Esophagus squamous epithelium (tissue), 5 donors: ENCODE measurements at regions not wholly inside any gene's neighbourhood (a gene's known extent, or its start where the extent isn't known, plus 50 kb on each side); places are given as distances from the start of the nearest gene placed in this dataset.
"Not testable (repeated sequence)": the region's sequence is repeated elsewhere in the genome, so short reads cannot be mapped to it uniquely, and the experiment has no call there.

ENCODE experiments used
- DNase-seq: peaks from one replicate; lab custom pipeline; 2025; lab: John Stamatoyannopoulos, UW
- H3K27ac ChIP-seq, 4 donors: fragments of 200-600 bp; sonication (generic); one replicate each; pipeline ENCODE4 v1.5.1; 2016 to 2019; ENCODE audit warnings: mild to moderate bottlenecking in 1 of 4
- H3K27me3 ChIP-seq, 4 donors: fragments of 200-600 bp; sonication (generic); 1 replicate in 3 of 4; 2 replicates in 1 of 4; pipeline versions ENCODE4 v1.5.1 to v1.6.0; 2017 to 2021; ENCODE audit warnings: antibody characterized with exemption in 1 of 4
- H3K36me3 ChIP-seq, 3 donors: fragments of 200-600 bp; sonication (generic); one replicate each; pipeline ENCODE4 v1.5.1; 2016 to 2019
- H3K4me1 ChIP-seq, 3 donors: fragments of 200-600 bp; sonication (generic); one replicate each; pipeline ENCODE4 v1.5.1; 2017 to 2019
- H3K4me3 ChIP-seq, 4 donors: fragments of 200-600 bp; sonication (generic); 1 replicate in 3 of 4; 2 replicates in 1 of 4; pipeline ENCODE4 v1.5.1; 2016 to 2019; ENCODE audit warnings: mild to moderate bottlenecking in 2 of 4, moderate library complexity in 1 of 4
- H3K9me3 ChIP-seq, 3 donors: fragments of 200-600 bp; sonication (generic); one replicate each; pipeline ENCODE4 v1.5.1; 2016 to 2019
- POLR2A ChIP-seq, 4 donors: fragments of 450-650 bp; IDR thresholded peaks; one replicate each; pipeline ENCODE4 v1.6.1; 2017; ENCODE audit warnings: antibody characterized with exemption in 4 of 4, mild to moderate bottlenecking in 4 of 4, moderate library complexity in 3 of 4
- WGBS, 2 donors: methylation state at CpG; one replicate each; pipeline ENCODE4 v1.1.5; 2018; 5-methylcytosine and 5-hydroxymethylcytosine counted together
- intact Hi-C: fragments of 100-400 bp; cut with DNase I; formaldehyde crosslinking; loops from one replicate; pipeline ENCODE4 v1.15.0; 2022
- TF ChIP-seq, protein P1 (sequence below), 6 experiments: fragments of 450-650 bp in 4 of 6; fragments of 200-600 bp in 2 of 6; sonication (generic) in 2 of 6; IDR thresholded peaks; one replicate each; pipeline ENCODE4 v1.5.1; 2016 to 2019; ENCODE audit warnings: antibody characterized with exemption in 6 of 6, mild to moderate bottlenecking in 4 of 6, moderate library complexity in 4 of 6
- donor health status: DM: yes; HTN: yes; CAD: no.

DNA sequence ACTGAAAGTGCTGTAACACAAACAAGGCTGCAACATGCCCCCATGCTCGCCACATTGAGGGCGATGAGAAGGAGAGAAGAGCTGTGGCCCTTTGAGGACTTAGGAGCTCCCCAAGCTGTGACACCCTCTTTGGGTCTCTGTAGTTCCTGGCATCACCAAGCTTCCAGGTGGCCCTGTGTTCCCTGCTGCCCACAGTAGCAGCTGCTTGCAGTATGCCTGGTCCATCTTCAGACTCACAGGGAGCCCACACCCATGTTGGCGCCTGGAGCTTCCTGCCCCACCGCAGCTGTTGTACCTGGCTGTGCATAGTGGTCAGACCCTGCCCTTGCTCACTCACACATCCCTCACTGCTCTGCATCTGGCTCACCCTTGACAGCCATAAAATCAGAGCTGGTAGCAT, 401.2 kb upstream of the NRG3 start:
- Histone ChIP-seq H3K27me3 (no peaks in the 10 kb centered on the region), H3K4me1 (no peaks in the 10 kb centered on the region), H3K36me3 (no peaks in the 10 kb centered on the region), H3K9me3 (peaks cover 0 to 9% (median 0%) of the 10 kb centered on the region in 3 donors), H3K4me3 (no peak overlapping the region), H3K27ac (no peak overlapping the region)
- intact Hi-C loops, result no loop called here
- WGBS, 2 donors, result 77 to 81% methylated on average over 2 to 4 of the region's 4 CpGs
- TF ChIP-seq POLR2A (IDR thresholded peaks at IDR 0.05), result no peak
- TF ChIP-seq, protein P1, sequence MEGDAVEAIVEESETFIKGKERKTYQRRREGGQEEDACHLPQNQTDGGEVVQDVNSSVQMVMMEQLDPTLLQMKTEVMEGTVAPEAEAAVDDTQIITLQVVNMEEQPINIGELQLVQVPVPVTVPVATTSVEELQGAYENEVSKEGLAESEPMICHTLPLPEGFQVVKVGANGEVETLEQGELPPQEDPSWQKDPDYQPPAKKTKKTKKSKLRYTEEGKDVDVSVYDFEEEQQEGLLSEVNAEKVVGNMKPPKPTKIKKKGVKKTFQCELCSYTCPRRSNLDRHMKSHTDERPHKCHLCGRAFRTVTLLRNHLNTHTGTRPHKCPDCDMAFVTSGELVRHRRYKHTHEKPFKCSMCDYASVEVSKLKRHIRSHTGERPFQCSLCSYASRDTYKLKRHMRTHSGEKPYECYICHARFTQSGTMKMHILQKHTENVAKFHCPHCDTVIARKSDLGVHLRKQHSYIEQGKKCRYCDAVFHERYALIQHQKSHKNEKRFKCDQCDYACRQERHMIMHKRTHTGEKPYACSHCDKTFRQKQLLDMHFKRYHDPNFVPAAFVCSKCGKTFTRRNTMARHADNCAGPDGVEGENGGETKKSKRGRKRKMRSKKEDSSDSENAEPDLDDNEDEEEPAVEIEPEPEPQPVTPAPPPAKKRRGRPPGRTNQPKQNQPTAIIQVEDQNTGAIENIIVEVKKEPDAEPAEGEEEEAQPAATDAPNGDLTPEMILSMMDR (IDR thresholded peaks at IDR 0.05), result no peak
- no peak for DNase-seq

DNA sequence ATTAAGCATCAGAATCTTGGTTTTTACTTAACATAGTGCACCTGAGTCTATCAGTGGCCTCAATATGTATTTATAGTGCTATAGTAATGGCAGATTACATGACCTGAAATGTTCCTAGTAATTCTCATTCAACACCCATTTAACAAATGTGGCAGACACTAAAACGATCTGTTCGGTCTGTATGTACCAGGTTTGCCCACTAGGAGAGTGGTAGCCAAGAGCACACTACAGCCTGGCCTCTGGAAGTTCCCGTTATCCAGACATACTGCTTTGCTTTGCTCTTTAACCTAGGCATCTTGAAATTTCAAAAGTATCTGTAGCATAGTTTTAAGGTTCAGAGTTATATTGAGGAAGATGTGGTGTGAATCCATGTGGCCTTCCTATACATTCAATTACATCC, 395.7 kb upstream of the NRG3 start:
- H3K9me3 ChIP-seq, result no peaks in the 10 kb centered on the region
- no peaks in the 10 kb centered on the region for H3K36me3 ChIP-seq
- H3K27me3 ChIP-seq, result no peaks in the 10 kb centered on the region
- 78 to 85% methylated on average over 3 of the region's 3 CpGs for WGBS, 2 donors
- intact Hi-C loops, result no loop called here
- no peak for TF ChIP-seq POLR2A (IDR thresholded peaks at IDR 0.05)
- TF ChIP-seq, protein P1 (IDR thresholded peaks at IDR 0.05), result no peak
- DNase-seq, result no peak
- no peaks in the 10 kb centered on the region for H3K4me1 ChIP-seq
- H3K27ac ChIP-seq, result no peak overlapping the region
- no peak overlapping the region for H3K4me3 ChIP-seq

DNA sequence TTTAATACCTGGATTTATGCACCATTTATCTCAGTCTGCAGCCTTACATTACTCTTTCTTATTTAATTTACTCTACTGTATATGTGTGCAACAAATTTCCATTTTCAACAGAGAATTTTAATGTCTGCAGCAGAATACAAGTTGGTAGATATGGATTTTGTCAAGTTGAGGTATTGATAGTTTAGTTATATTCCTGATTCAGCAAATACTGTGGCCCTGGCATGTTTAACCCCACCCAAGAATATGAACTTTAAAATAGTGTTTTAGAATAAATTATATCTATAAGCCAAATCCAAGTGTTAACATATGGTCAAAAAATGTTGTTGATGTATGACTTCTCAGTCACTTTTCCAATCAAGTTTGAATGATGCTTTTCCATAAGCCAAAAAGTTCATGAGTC, 378.4 kb upstream of the NRG3 start:
- no peak overlapping the region for H3K4me3 ChIP-seq
- intact Hi-C loops, result no loop called here
- no peak for DNase-seq
- TF ChIP-seq POLR2A (IDR thresholded peaks at IDR 0.05), result no peak
- TF ChIP-seq, protein P1 (IDR thresholded peaks at IDR 0.05), result no peak
- no peak overlapping the region for H3K27ac ChIP-seq
- no peaks in the 10 kb centered on the region for H3K36me3 ChIP-seq
- H3K27me3 ChIP-seq, result no peaks in the 10 kb centered on the region
- no peaks in the 10 kb centered on the region for H3K9me3 ChIP-seq
- H3K4me1 ChIP-seq, result no peaks in the 10 kb centered on the region

DNA sequence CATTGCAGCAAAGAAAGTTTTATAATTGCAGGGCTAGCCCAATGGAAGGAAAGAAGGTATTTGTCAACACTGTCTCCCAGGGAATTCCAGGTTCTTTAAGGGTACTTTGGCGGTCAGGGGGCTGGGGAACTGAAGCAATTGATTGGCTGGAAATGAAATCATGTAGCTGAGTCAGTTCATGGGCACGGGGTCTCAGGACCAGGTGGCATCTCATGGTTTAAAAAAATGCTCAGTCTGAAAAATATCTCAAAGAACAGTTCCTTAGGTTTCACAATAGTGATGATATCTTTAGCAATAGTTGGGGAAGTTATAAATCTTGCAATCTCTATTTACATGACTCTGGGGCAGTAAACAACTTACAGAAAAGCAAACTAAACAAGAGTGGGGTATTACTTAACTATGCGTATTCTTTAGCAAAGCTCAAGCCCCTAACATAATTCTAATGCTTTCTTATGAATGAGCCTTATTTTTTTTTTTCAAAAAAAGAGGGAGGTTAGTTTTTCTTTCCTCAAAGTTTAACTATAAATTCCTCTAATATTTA, 376.9 kb upstream of the NRG3 start:
- DNase-seq, result no peak
- Histone ChIP-seq H3K27ac (no peak overlapping the region), H3K27me3 (no peaks in the 10 kb centered on the region), H3K4me1 (no peaks in the 10 kb centered on the region), H3K36me3 (no peaks in the 10 kb centered on the region), H3K9me3 (peaks cover 0 to 6% (median 3%) of the 10 kb centered on the region in 3 donors), H3K4me3 (no peak overlapping the region)
- 50 to 52% methylated on average over 3 of the region's 3 CpGs for WGBS, 2 donors
- TF ChIP-seq POLR2A (IDR thresholded peaks at IDR 0.05), result no peak
- TF ChIP-seq, protein P1 (IDR thresholded peaks at IDR 0.05), result no peak
- intact Hi-C loops, result no loop called here

DNA sequence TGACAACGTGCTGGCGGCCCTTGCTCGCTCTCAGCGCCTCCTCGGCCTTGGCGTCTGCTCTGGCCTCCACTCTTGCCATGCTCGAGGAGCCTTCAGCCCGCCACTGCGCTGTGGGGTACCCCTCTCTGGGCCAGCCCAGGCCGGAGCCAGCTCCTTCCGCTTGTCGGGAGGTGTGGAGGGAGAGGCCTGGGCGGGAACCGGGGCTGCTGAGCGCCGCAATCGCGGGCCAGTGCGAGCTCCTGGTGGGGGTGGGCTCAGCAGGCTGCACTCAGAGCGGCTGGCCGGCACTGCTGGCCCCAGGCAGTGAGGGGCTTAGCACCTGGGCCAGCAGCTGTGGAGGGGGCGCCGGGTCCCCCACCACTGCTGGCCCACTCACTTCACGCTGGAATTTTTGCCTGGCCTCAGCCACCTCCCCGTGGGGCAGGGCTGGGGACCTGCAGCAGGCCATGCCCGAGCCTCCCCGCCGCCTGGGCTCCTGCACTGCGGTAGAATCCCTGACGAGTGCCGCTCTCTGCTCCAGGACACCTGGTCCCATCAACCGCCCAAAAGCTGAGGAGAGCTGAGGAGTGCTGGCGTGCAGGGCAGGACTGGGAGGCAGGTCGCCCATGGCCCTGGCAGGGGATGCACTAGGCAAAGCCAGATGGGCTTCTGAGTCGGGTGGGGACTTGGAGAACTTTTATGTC, 372.2 kb upstream of the NRG3 start:
- intact Hi-C loops, result no loop called here
- Histone ChIP-seq H3K9me3 (peaks cover 0 to 12% (median 9%) of the 10 kb centered on the region in 3 donors), H3K4me3 (no peak overlapping the region), H3K27me3 (no peaks in the 10 kb centered on the region), H3K36me3 (no peaks in the 10 kb centered on the region), H3K4me1 (no peaks in the 10 kb centered on the region), H3K27ac (no peak overlapping the region)
- TF ChIP-seq, protein P1 (IDR thresholded peaks at IDR 0.05), result no peak
- no peak for TF ChIP-seq POLR2A (IDR thresholded peaks at IDR 0.05)
- WGBS, 2 donors, result 95 to 98% methylated on average over 7 to 8 of the region's 35 CpGs
- no peak for DNase-seq

DNA sequence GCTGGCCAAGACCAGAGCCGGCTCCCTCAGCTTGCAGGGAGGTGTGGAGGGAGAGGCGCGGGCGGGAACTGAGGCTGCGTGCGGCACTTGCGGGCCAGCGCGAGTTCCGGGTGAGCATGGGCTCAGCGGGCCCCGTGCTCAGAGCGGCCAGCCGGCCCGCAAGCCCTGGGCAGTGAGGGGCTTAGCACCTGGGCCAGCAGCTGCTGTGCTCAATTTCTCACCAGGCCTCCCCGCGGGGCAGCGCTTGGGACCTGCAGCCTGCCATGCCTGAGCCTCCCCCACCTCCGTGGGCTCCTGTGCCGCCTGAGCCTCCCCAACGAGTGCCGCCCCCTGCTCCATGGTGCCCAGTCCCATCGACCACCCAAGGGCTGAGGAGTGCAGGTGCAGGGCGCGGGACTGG, 369.2 kb upstream of the NRG3 start:
- intact Hi-C loops, H3K4me3 ChIP-seq, H3K27ac ChIP-seq, H3K27me3 ChIP-seq, H3K4me1 ChIP-seq, H3K36me3 ChIP-seq, DNase-seq: not testable (repeated sequence)
- 80% methylated on average over 2 of the region's 25 CpGs; no CpG with 5 or more reads in 1 of the 2 donors for WGBS, 2 donors
- peaks cover 0 to 12% (median 9%) of the 10 kb centered on the region in 3 donors for H3K9me3 ChIP-seq
